Neuronal stem cell (in vitro differentiated cells): ENCODE measurements at regions not wholly inside any gene's neighbourhood (a gene's known extent, or its start where the extent isn't known, plus 50 kb on each side); places are given as distances from the start of the nearest gene placed in this dataset.

Source experiments
- DNase-seq: peaks from one replicate; pipeline ENCODE4 v3.0.0-alpha.2; 2013; ENCODE audit warnings: low spot score
- H2AFZ ChIP-seq: one replicate; pipeline ENCODE4 v1.6.1; 2013; ENCODE audit warnings: mild to moderate bottlenecking, low read length, inconsistent platforms
- H2AK5ac ChIP-seq: 2 replicates; pipeline ENCODE4 v1.6.1; 2013; ENCODE audit warnings: low read depth, mild to moderate bottlenecking, inconsistent platforms, low read length, moderate library complexity, mixed read lengths
- H2BK120ac ChIP-seq: 2 replicates; pipeline ENCODE4 v1.6.1; 2013; ENCODE audit warnings: low read depth, mild to moderate bottlenecking, inconsistent platforms, low read length, moderate library complexity, mixed read lengths
- H2BK12ac ChIP-seq: one replicate; pipeline ENCODE4 v1.6.1; 2013; ENCODE audit warnings: low read length, inconsistent platforms
- H2BK15ac ChIP-seq: 2 replicates; pipeline ENCODE4 v1.6.1; 2013; ENCODE audit warnings: mild to moderate bottlenecking, low read length, inconsistent platforms, mixed read lengths
- H2BK5ac ChIP-seq: one replicate; pipeline ENCODE4 v1.6.1; 2013; ENCODE audit warnings: inconsistent platforms, mild to moderate bottlenecking, low read length, moderate library complexity
- H3K14ac ChIP-seq: one replicate; pipeline ENCODE4 v1.6.1; 2013; ENCODE audit warnings: low read length, inconsistent platforms
- H3K18ac ChIP-seq: 2 replicates; pipeline ENCODE4 v1.6.1; 2013; ENCODE audit warnings: low read length, inconsistent platforms
- H3K23ac ChIP-seq: 2 replicates; pipeline ENCODE4 v1.6.1; 2013; ENCODE audit warnings: low read depth, mild to moderate bottlenecking, mixed read lengths, low read length, inconsistent platforms; ENCODE audit not compliant: poor library complexity
- H3K27ac ChIP-seq: replicated peaks from 3 replicates; pipeline ENCODE4 v1.5.1; 2013; ENCODE audit warnings: low read length, inconsistent platforms
- H3K27me3 ChIP-seq, 3 experiments: 2 replicates each; pipeline ENCODE4 v1.6.1; 2013; ENCODE audit warnings: low read length in 3 of 3, mild to moderate bottlenecking in 2 of 3, inconsistent platforms in 1 of 3, low read depth in 1 of 3, mixed read lengths in 1 of 3, moderate library complexity in 1 of 3; ENCODE audit not compliant: control insufficient read depth in 3 of 3, insufficient read depth in 3 of 3
- H3K36me3 ChIP-seq, 2 donors: replicated peaks in 1 of 2; 2 replicates each; pipeline ENCODE4 v1.6.1; 2013; ENCODE audit warnings: low read length in 2 of 2; ENCODE audit not compliant: control insufficient read depth in 2 of 2, insufficient read depth in 2 of 2
- H3K4ac ChIP-seq: 2 replicates; pipeline ENCODE4 v1.6.1; 2013; ENCODE audit warnings: inconsistent platforms, mild to moderate bottlenecking, low read length, moderate library complexity
- H3K4me1 ChIP-seq, 2 donors: 1 replicate in 1 of 2; 2 replicates in 1 of 2; pipeline ENCODE4 v1.6.1; 2013; ENCODE audit warnings: low read length in 2 of 2, low read depth in 1 of 2; ENCODE audit not compliant: control insufficient read depth in 2 of 2, insufficient read depth in 1 of 2
- H3K4me2 ChIP-seq: one replicate; pipeline ENCODE4 v1.6.1; 2013; ENCODE audit warnings: mild to moderate bottlenecking, low read length, inconsistent platforms; ENCODE audit not compliant: insufficient read depth, poor library complexity, severe bottlenecking
- H3K4me3 ChIP-seq, 2 donors: 2 replicates each; pipeline ENCODE4 v1.5.1; 2013; ENCODE audit warnings: low read length in 2 of 2, mild to moderate bottlenecking in 2 of 2, inconsistent platforms in 1 of 2, moderate library complexity in 1 of 2
- H3K79me1 ChIP-seq: one replicate; pipeline ENCODE4 v1.6.1; 2013; ENCODE audit warnings: low read depth, mild to moderate bottlenecking, inconsistent platforms, low read length, moderate library complexity
- H3K9ac ChIP-seq: one replicate; pipeline ENCODE4 v1.6.1; 2013; ENCODE audit warnings: mild to moderate bottlenecking, low read depth, low read length, inconsistent platforms; ENCODE audit not compliant: poor library complexity
- H3K9me3 ChIP-seq, 2 donors: replicated peaks in 1 of 2; 2 replicates each; pipeline versions ENCODE3 to v1.6.1; 2013; ENCODE audit warnings: low read length in 2 of 2, mild to moderate bottlenecking in 2 of 2, inconsistent platforms in 1 of 2, low read depth in 1 of 2, mixed read lengths in 1 of 2, moderate library complexity in 1 of 2; ENCODE audit not compliant: control insufficient read depth in 2 of 2, insufficient read depth in 1 of 2
- H4K8ac ChIP-seq: one replicate; pipeline ENCODE4 v1.6.1; 2013; ENCODE audit warnings: low read depth, mild to moderate bottlenecking, inconsistent platforms, low read length, moderate library complexity
- H4K91ac ChIP-seq: one replicate; pipeline ENCODE4 v1.6.1; 2013; ENCODE audit warnings: low read length, low read depth, mild to moderate bottlenecking, inconsistent platforms; ENCODE audit not compliant: poor library complexity
- WGBS, 2 donors: extraction: QIAGEN DNeasy Blood & Tissue Kit; methylation state at CpG; one replicate each; pipeline ENCODE4 v1.1.7; 2013; ENCODE audit warnings: missing lambda C conversion rate in 2 of 2, mixed read lengths in 1 of 2; ENCODE audit not compliant: insufficient read length in 2 of 2, insufficient replicate concordance in 1 of 2; ENCODE audit errors: extremely low coverage in 2 of 2; 5-methylcytosine and 5-hydroxymethylcytosine counted together

GRCh38 chr11:109077291-109077920 lies 344.6 kb upstream of the C11orf87 start:
- H2BK120ac ChIP-seq, result no peak overlapping the region
- H4K91ac ChIP-seq, result no peak overlapping the region
- no peak overlapping the region for H3K4me2 ChIP-seq
- no peak overlapping the region for H2BK12ac ChIP-seq
- H3K4me3 ChIP-seq, result no peak overlapping the region
- DNase-seq, result no peak
- H3K27ac ChIP-seq, result no peak overlapping the region
- H3K4me1 ChIP-seq, result peaks cover 0 to 3% of the 10 kb centered on the region in 2 donors
- WGBS, 2 donors, result no CpG with 5 or more reads among the region's 3 CpGs
- H3K27me3 ChIP-seq, result no peaks in the 10 kb centered on the region
- H3K79me1 ChIP-seq, result no peaks in the 10 kb centered on the region
- no peak overlapping the region for H2BK5ac ChIP-seq
- no peak overlapping the region for H3K23ac ChIP-seq
- H4K8ac ChIP-seq, result no peak overlapping the region
- no peak overlapping the region for H2AK5ac ChIP-seq
- H3K9me3 ChIP-seq, result no peaks in the 10 kb centered on the region
- H3K36me3 ChIP-seq, result no peaks in the 10 kb centered on the region
- H3K18ac ChIP-seq, result no peak overlapping the region
- H2AFZ ChIP-seq, result no peak overlapping the region
- H2BK15ac ChIP-seq, result no peak overlapping the region
- no peak overlapping the region for H3K4ac ChIP-seq
- no peak overlapping the region for H3K14ac ChIP-seq
- H3K9ac ChIP-seq, result no peak overlapping the region

DNA sequence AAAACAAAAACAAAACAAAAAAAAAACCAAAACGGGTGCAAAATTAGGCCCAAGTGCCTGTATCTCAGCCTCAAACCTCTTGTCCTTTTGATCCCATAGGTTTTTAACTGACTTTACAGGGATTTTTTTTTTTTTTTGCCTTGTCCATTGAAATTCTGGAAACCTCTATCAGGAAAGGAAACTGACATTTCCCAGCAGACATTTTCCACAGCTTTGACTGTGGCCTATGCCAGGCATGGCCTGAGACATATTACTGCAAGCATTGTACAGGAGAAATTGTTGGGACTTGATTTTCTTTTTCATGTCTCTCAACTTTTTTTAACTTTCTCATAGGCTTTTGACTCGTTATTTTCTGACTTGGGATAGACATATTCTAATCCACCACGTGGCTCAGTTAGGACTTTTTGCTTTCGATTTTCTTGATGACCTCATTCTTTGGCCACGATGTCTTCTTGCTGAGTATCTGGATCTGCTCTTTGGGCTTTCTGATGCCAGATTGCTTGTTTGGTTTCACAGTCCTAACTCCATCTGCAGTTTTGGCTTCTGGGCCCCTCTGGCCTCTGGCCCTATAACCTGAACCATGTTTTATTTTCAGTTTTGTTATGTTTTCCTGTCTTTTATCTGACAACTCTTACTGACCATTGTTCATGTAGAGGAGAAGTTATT lies 336.1 kb upstream of the C11orf87 start:
- H3K36me3 ChIP-seq, result no peaks in the 10 kb centered on the region
- H2AK5ac ChIP-seq, result no peak overlapping the region
- H3K4me3 ChIP-seq, result no peak overlapping the region
- no peak overlapping the region for H2BK5ac ChIP-seq
- H3K4ac ChIP-seq, result no peak overlapping the region
- no peaks in the 10 kb centered on the region for H3K79me1 ChIP-seq
- no peak overlapping the region for H4K8ac ChIP-seq
- H3K9ac ChIP-seq, result no peak overlapping the region
- no peaks in the 10 kb centered on the region for H3K27me3 ChIP-seq
- no CpG with 5 or more reads among the region's 5 CpGs for WGBS, 2 donors
- DNase-seq, result no peak
- H3K14ac ChIP-seq, result no peak overlapping the region
- no peak overlapping the region for H2AFZ ChIP-seq
- no peak overlapping the region for H2BK120ac ChIP-seq
- H2BK12ac ChIP-seq, result no peak overlapping the region
- H3K9me3 ChIP-seq, result no peaks in the 10 kb centered on the region
- H3K4me1 ChIP-seq, result no peaks in the 10 kb centered on the region
- H2BK15ac ChIP-seq, result no peak overlapping the region
- no peak overlapping the region for H4K91ac ChIP-seq
- H3K4me2 ChIP-seq, result no peak overlapping the region
- no peak overlapping the region for H3K18ac ChIP-seq
- H3K27ac ChIP-seq, result no peak overlapping the region
- no peak overlapping the region for H3K23ac ChIP-seq

DNA sequence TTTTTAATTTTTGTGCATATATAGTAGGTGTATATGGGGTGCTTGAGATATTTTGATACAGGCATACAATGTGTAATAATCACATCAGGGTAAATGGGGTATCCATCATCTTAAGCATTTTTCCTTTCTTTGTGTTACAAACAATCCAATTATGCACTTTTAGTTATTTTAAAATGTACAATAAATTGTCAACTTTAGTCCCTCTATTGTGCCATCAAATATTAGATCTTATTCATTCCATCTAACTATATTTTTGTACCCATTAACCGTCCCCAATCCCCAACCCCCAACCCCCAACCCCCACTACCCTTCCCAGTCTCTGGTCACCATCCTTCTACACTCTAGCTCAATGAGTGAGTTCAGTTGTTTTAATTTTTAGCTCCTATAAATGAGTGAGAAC lies 335.1 kb upstream of the C11orf87 start:
- H2AK5ac ChIP-seq, result no peak overlapping the region
- no peak overlapping the region for H3K14ac ChIP-seq
- WGBS, 2 donors, result no CpG with 5 or more reads among the region's 1 CpG
- H3K79me1 ChIP-seq, result no peaks in the 10 kb centered on the region
- no peak overlapping the region for H3K23ac ChIP-seq
- H4K8ac ChIP-seq, result no peak overlapping the region
- no peak overlapping the region for H3K9ac ChIP-seq
- H3K36me3 ChIP-seq, result no peaks in the 10 kb centered on the region
- H3K4me3 ChIP-seq, result no peak overlapping the region
- H2BK12ac ChIP-seq, result no peak overlapping the region
- no peak overlapping the region for H3K27ac ChIP-seq
- no peak overlapping the region for H2AFZ ChIP-seq
- no peaks in the 10 kb centered on the region for H3K4me1 ChIP-seq
- no peak overlapping the region for H3K18ac ChIP-seq
- no peak for DNase-seq
- H3K4ac ChIP-seq, result no peak overlapping the region
- no peak overlapping the region for H4K91ac ChIP-seq
- H3K27me3 ChIP-seq, result no peaks in the 10 kb centered on the region
- no peak overlapping the region for H2BK5ac ChIP-seq
- H2BK120ac ChIP-seq, result no peak overlapping the region
- H3K9me3 ChIP-seq, result no peaks in the 10 kb centered on the region
- no peak overlapping the region for H3K4me2 ChIP-seq
- H2BK15ac ChIP-seq, result no peak overlapping the region

DNA sequence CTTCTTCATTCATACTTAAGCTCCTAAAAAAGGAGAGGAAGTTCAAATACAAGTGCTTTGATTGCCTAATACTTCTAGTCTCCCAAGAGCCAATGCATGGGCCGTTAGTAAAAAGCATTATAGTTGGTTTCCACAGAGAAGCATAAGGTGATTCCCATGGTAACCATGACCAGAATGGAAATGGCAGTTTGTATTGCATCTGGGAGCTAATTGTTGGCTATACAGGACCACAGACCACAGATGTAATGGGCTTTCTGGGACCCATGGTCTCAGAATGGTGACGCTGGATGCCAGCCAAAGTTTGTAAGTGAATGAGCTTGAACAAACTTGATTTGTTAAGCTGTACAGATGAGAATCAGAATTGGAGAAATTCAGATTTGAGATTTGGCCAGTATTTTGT lies 333.9 kb upstream of the C11orf87 start:
- Histone ChIP-seq H3K79me1 (no peaks in the 10 kb centered on the region), H4K91ac (no peak overlapping the region), H2BK120ac (no peak overlapping the region), H2BK15ac (no peak overlapping the region), H4K8ac (no peak overlapping the region), H2AFZ (no peak overlapping the region), H3K4ac (no peak overlapping the region), H2BK12ac (no peak overlapping the region), H3K36me3 (no peaks in the 10 kb centered on the region), H3K9ac (no peak overlapping the region), H3K4me2 (no peak overlapping the region), H3K4me1 (no peaks in the 10 kb centered on the region), H2BK5ac (no peak overlapping the region), H3K4me3 (no peak overlapping the region), H3K14ac (no peak overlapping the region), H3K27ac (no peak overlapping the region), H3K9me3 (no peaks in the 10 kb centered on the region), H3K23ac (no peak overlapping the region), H2AK5ac (no peak overlapping the region), H3K27me3 (no peaks in the 10 kb centered on the region), H3K18ac (no peak overlapping the region)
- no CpG with 5 or more reads among the region's 2 CpGs for WGBS, 2 donors
- DNase-seq, result no peak
